GM18861 (cell line): ENCODE measurements at regions not wholly inside any gene's neighbourhood (a gene's known extent, or its start where the extent isn't known, plus 50 kb on each side); places are given as distances from the start of the nearest gene placed in this dataset.
A peak's percentile ranks its signal among the peaks of the same experiment; 100 is the strongest.

ENCODE experiments used
- ATAC-seq: cut with Tn5 transposase; IDR thresholded peaks from one replicate; pipeline ENCODE4 v1.9.1; 2021; ENCODE audit not compliant: unreplicated experiment

DNA sequence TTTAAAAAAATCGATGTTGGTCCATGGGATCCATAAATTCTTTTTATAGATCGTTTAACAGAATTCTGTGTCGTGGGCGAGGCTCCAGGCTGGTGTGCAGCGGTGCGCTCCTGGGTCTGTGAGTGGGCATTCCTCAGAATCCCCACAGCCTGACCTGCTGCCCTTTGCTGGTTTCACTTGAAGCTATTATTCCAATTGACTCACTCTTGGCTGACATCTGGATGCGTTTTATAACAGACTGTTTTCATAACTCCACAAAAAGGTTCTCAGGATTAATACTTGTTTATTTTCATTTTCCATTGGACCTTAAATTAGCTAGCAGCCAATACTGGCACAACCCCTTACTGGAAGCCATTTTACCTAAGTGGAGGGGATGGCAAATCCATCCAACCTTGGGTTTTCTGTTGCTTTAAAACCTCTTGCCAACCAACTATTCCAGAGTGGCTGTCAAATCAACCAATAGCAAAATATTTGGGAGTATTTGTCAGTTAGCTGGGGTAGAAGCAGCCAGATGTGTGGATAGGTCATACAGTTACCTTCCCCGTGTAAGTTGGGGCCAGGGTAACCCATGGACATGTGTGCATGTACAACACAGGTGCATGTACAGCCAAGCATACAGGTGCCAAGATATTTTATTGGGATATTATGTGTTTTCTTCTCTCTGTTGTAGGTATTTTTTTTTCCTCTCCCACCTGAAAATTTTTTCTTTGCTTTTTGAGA is 160.7 kb upstream of the ZNF32 start:
- no peak for ATAC-seq

DNA sequence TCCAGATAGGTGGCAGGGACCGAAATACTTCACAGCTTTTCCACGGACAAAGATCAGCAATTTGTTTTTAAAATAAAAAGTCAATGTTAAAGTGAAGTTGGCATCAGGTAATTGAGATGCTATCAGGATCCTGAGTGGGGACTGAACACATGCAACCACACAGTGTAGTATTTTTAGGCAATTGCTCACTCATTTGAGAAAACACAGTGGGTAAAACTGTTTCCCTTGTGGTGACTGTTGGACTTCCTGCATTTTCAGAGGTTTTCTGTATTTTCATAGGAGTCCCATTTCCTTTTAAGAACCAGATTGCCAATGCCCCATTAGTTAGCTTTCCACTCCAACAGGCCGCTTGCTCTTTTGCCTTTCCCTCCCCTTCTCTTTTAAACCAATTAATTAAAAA is 159.5 kb upstream of the ZNF32 start:
- peak; percentile 81 for ATAC-seq

DNA sequence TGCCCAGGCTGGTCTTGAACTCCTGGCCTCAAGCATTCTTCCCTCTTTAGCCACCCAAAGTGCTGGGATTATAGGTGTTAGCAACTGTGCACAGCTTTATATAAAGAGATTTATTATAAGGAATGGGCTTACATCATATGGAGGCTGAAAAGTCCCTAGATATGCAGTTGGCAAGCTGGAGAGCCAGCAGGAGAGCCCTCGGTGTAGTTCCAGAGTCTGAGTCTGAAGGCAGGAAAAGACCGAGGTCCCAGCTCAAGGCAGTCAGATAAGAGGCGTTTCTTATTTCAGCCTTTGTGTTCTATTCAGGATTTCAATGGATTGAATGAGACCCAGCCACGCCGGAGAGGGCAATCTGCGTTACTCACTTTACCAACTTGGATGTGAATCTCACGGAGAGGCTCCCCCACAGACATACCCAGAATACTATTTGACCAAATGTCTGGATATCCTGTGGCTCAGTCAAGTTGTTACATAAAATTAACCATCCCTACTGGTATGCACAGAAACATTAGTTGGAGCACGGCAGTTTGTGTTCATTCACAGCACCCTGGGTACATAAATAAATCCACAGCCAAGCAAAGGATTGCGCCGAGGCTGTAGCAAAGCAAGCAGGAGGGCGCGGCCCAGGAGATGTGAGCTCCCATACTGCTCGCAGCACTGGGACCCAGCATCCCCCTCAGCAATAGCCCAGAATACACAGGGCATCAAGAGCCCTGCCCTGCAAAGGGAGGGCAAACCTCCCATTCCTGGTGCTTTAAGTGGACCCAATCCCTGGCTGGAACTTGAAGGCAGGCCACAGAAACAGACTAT is 158.4 kb upstream of the ZNF32 start:
- no peak for ATAC-seq

DNA sequence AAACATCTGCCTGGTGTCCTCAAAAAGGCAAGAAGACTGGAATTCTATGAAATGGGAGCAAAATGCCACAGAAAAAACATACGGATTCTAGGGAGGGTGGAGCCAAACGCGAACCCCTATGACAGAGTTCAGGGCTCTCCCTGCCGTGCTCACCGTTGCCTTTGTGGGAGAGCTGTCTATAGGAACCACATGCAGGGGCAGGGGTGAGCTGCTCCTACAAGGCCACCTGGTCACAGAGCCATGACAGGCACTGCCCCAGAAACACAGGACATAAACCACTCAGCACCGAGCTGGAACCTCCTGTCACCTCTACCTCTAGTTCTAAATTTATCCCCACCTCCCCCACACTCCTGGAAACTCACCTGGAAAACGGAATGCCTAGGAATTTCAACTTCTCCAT is 155.1 kb upstream of the ZNF32 start:
- no peak for ATAC-seq

DNA sequence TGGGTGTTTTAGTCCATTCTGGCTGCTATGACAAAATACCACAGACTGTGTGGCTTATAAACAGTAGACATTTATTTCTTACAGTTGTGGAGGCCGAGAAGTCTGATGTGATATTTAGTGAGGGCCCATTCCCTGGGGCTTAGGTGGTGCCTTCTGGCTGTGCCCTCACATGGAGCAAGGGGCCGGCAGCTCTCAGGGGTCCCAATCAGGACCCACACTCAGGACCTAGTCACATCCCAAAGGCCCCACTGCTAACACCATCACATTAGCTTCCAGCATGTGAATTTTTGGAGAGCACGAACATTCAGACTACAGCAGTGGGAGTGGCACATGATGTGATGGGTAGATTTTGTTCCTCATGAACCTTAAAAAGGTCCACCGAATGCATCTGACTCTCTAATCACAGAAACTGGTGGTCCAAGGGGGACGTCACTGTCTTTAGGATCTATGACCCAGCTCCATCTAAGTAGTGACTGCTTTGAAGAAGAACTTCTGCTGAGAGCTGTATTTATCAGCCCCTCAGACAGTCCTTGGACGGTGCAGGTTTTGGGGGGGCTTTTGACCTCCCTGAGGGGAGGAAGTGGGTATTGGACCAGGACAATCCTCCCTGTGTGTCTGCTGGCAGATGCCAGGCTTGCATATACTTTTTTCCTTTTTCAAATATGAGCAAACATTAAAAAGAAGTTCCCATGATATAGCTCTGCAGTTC is 154.5 kb upstream of the ZNF32 start:
- ATAC-seq, result no peak

DNA sequence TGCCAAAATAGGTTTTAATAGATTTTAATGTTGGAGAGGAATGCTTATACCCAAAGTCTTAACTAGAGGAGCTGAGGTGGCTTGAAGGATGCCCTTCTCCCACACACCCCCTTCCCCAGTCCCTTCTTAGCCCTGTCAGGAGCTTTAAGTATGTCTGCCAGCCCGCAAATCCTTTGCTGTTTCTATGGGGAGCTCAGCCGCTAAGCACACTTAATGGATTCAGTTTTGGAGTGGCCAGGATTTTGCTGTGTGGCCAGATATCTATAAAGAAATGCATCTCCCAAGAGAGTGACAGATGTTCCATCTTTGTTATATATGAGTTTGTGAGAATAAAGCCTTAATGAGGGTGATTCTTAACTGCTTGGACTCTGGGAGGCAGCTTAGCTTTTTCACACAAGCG is 152.9 kb upstream of the ZNF32 start:
- ATAC-seq, result no peak

DNA sequence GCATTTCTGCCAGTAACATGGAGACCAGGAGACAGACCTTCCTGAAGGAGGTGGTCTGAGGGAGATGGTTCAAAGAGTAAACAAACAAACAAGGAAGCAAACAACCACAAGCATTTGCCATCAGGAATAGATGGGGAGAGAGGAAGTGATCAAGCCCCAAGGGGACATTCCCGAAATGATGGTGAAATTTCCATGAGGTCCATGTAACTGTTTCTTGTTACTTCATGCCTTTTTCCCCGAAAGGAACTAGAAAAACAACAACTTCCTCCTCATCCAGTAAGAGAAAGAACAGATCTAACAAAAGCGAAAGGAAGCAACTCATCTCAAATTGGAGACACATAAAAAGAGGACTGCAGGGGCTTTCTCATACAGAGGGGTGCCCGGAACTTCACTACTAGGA is 152.5 kb upstream of the ZNF32 start:
- ATAC-seq, result no peak

DNA sequence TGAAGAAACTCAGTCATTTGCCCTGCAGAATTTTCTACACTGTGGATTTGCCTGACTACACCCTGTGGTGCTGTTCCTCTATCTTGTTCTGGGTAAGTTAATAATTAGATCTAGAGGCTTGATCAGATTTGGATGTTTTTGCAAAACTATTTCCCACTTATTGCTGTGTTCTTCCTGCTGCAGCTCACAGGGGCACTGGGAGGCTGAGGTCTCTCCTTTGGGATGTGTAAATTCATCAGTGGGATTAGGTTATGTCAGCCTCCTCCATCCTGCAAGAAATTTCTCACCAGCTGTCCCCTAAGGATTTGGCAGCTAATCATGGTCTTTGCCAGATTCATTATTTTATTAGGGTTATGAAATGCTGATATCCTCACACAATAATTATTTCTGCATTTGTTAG is 148.1 kb upstream of the ZNF32 start:
- ATAC-seq, result no peak

DNA sequence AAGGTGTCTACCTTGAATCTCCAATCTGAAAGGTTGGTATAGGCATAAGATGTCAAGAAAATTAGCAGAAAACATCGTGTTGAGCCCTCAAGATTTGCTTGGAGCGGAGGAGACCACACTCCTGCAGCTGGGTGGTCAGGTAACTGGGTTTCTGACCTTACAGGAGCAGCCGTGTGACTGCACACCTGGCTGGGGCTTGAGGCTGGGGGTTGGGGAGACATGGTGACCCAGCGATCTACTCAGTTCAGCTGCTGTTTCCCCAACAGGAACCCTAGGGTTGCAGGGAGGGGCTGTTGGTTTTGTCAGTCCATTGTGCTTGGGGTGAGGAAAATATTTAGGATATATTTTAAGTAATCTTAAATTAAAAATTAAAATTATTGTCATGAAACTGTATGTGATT is 147.0 kb upstream of the ZNF32 start:
- no peak for ATAC-seq

DNA sequence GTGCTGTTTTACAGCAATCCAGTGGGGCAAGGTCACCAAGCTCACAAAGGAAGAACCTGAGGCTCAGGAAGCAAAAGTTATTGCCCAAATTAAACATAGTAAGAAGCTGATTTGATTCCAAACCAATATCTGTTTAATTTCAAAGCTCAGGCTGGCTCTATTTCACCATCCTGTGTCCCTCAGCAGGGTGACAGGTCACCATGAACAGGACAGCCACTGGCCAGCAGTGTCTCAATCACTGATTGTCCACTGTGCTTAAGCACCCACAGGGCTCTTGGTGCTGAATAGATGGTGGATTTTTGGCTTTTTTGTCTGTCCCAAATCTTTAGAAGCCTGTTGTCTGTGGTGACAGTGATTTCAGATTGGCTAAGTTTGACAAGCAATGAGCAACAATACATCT is 146.4 kb upstream of the ZNF32 start:
- ATAC-seq, result no peak

DNA sequence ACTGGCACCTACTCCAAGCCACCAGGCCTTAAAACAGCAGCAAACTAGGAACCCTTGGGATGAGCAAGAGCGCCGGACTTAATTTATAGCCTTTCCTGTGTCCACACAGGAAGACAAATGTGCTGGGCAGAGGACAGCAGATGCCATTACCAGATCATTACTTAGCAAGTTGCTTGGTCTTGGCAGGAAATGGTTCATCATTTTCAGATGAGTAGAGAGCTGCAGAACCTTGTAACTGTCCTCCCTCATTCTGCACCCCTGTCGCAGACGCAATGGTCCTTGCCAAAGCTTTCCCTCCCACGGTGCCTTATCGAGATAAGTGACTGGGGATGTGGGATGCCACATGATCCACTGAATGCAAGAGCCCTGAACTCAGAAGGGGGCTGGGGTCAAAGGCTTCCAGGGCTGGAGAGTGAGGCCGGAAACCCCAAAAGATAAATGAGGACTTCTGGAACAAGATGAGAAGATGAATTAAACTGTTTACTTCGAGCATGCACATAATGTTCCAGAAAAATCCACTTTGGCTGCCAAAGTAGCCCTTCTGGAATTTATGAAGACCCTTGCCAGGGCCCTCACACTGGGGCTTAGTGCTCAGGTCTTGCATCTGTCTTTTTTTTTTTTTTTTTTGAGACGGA is 145.6 kb upstream of the ZNF32 start:
- ATAC-seq, result no peak

DNA sequence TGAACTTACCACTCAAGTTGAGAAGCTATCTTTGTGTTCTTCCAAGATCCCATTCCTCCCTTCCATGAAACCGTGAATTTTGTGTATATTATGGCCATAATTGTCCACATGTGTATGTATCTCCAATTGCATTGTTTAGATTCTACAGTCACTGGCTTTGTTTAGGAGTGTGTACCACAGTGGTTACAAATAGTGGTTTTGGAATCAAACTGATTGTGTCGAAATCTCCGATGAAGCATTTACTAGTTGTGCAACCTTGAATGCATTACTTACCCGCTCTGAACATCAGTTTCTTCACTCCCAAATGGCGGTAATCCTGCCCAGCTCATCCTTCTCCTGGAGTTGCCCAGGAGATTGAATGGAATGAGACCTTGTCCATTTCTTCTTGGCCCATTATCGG is 145.0 kb upstream of the ZNF32 start:
- no peak for ATAC-seq

DNA sequence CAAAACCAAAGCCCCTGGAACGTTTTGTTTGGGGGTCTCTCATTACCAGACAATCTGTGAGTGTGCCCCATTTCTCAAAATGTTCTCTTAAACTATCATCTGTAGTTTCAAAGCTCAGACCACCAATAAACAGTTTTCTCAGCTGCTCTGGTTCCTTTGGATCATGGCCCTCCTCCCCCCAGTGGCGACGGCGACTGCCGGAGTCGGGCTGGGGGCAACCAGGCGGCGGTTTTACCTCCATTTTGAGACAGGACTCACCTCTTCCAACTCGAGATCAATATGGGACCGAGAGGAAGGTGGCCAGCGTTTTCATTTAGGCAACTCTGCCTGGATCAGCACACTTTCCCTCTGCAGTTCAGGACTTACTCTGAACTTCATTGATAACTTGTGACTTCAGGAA is 141.5 kb upstream of the ZNF32 start:
- no peak for ATAC-seq

DNA sequence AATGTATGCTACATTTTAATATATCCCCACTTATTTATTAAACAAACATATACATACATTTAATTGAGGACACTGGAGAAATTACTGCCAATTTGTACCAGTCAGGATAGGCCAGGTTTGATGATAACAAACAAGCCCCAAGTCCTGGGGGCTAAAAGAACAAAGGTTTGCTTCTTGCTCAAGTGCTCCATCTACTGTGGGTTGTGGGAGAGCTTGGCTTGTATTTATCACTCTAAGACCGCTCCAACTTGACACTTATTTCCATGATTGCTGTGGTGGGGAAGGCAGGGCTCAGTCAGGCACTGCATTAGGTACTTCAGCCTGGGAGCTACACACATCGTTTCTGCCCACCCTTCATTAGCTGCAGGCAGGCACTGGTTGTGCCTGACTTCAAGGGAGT is 136.6 kb upstream of the ZNF32 start:
- no peak for ATAC-seq

DNA sequence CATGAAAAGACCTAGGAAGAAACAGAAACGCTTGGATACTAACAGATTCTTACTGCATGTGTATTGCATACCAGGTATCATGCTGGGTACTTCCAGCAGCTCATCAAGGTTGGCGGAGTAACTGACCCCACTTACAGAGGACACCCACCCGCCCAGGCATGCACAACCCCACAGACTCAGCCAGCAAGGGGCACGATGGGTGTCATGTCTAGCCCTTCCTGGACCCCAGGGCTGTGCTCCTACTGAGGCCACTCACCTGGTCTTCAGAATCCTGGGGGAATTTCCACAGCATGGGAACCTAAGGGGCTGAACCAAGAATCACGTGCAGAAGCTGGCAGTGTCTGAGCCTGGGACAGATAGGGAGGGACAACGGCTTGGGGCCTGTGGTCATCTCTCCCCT is 134.1 kb upstream of the ZNF32 start:
- no peak for ATAC-seq

DNA sequence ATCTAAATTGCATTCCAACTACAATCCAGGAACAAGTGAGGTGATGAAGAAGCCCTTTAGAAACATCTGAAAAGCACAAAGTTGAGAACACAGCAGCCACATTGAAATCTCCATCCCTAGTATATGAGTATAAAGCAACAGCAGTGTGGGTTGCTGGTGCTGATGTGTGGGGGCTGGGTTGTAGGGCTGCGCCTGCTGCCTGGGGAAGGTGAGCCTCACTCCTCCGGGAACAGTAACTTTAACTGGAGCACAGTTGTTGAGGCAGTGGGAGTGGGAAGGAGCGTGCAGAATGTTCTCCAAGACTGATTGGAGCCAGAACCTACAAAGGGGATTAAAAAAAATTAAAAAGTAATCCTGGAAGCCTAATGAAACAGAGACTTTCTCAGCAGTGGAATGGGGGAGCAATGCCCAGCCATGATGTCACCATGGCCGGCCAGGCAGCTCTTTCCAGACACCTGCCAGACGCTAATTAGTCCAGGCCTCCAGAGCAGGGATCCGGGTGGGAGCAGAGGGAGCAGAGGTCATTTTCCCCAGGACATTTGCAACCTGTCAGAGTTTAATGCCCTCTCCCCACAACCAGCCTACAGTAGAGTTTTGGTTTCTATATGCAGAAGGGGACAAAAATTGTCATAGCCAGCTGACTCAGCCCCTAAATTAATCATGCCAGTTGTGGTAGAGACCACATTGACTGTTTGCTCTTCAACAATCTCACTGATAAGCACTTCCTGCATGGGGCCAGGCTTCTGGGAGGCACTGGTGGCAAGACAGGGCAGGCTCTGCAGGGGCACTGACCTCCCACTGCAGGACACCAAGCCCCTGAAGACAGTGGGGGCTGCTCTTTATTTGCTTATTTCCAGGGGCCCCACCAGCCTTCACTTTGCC is 133.0 kb upstream of the ZNF32 start:
- no peak for ATAC-seq

DNA sequence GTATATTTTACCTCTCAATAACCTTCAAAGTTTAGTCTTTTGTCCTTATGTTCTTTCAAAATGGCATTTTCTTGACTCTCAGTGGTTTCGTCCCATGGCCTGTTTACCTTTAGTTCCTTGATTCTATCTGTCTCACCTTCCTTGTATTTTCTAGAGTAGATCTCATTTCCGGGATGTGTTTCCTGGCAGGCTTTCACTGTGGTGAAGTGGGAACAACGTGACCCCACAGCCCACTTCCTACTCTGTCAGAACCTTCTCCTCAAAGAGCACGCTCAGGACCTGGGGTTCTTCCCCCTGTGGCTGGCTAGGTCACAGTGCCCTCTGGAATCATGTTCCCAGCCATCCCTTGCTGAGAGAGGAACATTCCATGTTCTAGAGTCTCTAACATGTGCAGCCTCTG is 129.9 kb upstream of the ZNF32 start:
- ATAC-seq, result no peak

DNA sequence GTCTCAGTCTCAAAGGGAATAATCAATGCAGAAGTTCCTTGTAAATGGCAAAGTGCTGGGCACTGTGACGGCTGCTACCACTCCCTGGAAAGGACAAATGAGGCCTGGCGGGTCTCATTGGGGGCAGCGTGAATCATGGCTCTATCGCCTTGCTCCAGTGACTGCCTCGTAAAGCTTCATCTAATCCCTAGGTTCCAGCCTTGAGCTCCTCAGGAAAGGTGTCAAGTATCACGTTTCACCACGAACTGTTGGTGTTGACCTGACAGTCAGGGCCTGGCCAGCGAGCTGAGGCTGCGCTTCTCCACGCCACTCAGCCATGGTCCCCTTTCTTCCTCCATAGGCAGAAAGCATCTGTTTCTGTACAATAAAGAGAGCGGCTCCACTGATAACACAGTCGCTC is 126.7 kb upstream of the ZNF32 start:
- no peak for ATAC-seq

DNA sequence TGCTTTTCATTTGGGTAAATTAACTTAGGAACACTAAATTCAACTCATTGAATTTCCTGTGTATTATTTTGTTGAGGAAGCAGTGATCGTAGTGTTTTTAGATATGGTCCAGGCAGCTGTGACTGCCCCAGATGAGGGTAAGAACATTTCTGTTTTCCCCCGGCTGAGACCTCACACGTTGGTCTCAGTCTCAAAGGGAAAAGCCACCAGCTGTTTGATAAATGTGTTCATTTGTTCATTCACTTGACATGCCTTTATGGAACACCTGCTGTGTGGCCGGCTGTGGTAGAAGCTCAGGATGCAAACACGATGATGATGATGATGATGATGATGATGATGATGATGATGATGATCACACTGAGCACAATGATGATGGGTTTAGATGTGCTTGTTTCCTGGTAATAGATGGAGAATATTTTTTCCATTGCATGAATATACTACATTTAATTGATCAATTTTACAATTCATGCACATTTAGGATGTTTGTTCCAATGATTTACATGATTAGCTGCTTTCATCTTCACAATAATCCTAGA is 125.6 kb upstream of the ZNF32 start:
- ATAC-seq, result no peak

DNA sequence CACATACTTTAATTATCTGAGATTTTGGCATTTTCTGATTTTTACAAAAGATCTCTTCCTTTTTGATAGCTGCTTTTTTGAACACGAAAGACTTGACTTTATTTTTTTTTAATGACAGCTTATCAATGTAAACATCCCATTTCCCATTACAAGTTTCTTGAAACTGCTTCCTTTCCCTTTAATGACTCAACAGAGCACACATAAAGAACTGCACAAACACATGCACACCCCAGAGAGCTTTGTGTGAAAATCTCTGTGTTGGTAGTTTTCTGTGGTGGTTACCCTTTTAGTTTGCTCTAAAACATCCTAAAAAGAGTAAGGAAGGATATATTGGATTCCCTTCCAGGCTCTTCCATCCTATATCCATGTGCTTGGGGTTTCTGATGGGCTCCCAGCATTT is 125.1 kb upstream of the ZNF32 start:
- no peak for ATAC-seq
